Fibroblast of mammary gland (primary cell): ENCODE measurements at regions not wholly inside any gene's neighbourhood (a gene's known extent, or its start where the extent isn't known, plus 50 kb on each side); places are given as distances from the start of the nearest gene placed in this dataset.
A peak's percentile ranks its signal among the peaks of the same experiment; 100 is the strongest.

ENCODE experiments used
- DNase-seq: peaks from one replicate; pipeline ENCODE4 v3.0.0-alpha.2; 2010; ENCODE audit warnings: low read depth
- H3K4me3 ChIP-seq: 2 replicates; pipeline ENCODE4 v1.5.1; 2011; ENCODE audit warnings: low read depth, mild to moderate bottlenecking, low read length, moderate library complexity; ENCODE audit not compliant: control insufficient read depth
- TF ChIP-seq, protein P1 (sequence below): conservative IDR thresholded peaks from 2 replicates; pipeline ENCODE4 v1.5.1; 2011; ENCODE audit warnings: low read depth, low read length, inconsistent platforms; ENCODE audit not compliant: control insufficient read depth, insufficient read depth

DNA sequence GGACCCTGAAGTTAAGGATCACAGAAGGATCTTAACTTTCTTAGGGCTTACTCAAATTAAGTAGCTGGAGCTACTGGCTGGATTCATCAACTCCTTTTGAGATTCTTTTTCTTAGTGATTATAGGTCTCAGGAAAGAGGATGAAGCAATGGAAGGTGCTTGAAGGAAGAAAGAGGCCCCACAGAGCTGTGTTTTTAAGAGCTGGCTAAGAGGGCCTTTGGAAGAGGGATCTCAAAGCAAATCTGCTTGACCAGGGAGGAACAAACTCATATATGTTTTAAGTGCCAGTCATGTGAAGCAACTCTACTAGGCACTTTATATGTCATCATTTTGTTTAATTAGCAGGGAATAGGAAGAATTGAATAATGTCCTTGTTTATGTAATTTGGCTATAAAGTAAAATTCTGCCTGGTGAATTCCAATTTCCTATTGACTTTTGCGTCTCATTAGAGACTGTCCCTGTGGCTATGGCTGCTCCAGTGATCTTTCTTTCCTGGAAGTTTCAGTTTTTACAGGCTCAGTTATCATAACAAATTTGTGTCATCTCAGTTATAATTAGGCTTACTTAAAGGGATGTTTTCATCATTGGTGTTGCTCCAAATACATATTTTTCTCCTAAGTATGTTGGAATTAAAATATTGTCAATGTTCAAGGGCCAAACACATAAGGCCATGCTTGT lies 222.8 kb upstream of the CITED2 start:
- H3K4me3 ChIP-seq, result no peak overlapping the region
- DNase-seq, result peak; percentile 8
- TF ChIP-seq, protein P1, sequence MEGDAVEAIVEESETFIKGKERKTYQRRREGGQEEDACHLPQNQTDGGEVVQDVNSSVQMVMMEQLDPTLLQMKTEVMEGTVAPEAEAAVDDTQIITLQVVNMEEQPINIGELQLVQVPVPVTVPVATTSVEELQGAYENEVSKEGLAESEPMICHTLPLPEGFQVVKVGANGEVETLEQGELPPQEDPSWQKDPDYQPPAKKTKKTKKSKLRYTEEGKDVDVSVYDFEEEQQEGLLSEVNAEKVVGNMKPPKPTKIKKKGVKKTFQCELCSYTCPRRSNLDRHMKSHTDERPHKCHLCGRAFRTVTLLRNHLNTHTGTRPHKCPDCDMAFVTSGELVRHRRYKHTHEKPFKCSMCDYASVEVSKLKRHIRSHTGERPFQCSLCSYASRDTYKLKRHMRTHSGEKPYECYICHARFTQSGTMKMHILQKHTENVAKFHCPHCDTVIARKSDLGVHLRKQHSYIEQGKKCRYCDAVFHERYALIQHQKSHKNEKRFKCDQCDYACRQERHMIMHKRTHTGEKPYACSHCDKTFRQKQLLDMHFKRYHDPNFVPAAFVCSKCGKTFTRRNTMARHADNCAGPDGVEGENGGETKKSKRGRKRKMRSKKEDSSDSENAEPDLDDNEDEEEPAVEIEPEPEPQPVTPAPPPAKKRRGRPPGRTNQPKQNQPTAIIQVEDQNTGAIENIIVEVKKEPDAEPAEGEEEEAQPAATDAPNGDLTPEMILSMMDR, result no peak

DNA sequence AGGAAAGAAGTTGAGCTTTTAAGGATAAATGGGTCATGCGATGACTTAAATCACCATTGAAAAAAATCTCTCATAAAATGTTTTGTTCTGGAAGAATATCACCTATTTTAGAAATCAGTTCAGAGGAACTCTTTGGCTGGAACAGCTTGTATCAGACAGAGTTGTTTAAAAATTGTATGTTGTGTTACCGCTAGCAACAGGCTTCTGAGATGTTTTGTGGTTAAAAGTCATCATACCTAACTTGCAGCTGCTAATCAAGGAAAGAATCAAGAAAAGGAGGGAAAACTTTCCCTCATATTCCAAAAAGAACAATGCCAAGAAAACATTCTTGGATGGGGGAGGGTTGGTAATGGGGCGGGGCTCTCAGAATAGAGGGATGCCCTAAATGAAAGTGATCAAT lies 220.7 kb upstream of the CITED2 start:
- peak; percentile 43 for DNase-seq

DNA sequence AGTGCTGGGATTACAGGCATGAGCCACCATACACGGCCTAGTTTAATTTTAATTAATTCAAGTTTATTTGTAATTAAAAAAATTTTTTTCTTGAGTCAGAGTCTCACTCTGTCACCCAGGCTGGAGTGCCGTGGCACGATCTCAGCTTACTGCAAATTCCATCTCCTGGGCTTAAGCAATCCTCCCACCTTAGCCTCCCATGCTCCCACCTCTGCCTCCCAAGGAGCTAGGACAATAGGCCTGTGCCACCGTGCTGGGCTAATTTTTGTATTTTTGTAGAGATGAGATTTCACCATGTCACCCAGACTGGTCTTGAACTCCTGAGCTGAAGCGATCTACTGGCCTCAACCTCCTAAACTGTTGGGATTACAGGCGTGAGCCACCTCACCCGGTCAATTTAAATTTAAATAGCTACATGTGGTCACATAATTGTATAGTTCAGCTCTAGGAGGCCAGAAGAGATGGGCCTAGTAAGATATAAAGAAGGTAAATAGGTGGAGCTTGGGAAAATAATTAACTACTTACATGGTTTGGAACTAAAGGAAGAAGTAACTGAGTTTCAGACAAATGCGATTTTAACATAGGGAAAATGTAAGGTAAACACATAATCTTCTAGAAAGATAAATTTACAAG lies 220.0 kb upstream of the CITED2 start:
- no peak overlapping the region for H3K4me3 ChIP-seq
- DNase-seq, result no peak
- TF ChIP-seq, protein P1, result no peak

More for the DNA sequence above, 220.7 kb upstream of the CITED2 start:
- TF ChIP-seq, protein P1, result no peak
- no peak overlapping the region for H3K4me3 ChIP-seq

DNA sequence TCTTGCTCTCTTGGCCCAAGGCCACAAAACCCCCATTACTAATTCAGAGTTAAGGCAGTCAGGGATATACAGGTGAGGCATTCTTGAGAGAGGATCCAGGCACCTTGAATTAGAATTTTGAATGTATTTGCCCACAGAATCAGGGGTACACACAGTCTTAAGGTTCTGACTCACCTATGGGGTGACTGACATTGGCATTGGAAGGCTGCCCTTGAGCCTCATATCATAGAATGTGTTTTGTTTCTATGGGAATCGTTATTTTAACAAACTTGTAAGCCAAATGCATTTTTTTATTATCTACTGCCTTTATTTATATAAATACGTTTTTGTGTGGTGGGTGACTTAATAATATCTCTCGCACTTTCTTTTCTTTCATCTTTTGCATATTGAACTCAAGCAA lies 218.6 kb upstream of the CITED2 start:
- no peak for DNase-seq
- no peak overlapping the region for H3K4me3 ChIP-seq
- TF ChIP-seq, protein P1, result no peak

DNA sequence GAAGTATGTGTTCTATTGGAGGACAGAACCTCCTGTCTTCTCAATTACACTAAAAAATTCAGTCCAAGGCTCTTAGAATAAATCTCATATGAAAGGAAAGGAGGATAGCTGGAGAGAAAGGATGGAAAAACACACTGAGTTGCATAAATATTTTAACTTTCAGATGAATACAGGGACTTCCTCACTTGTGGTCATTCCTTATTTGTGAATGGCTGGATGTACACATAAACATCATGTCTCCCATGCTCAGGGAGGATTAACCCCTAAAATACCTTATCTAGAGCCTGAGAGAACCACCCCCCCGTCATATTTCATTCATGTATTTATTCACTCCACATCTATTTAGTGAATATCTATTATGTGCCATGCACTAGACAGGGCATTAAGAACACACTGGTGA lies 217.6 kb upstream of the CITED2 start:
- H3K4me3 ChIP-seq, result no peak overlapping the region
- TF ChIP-seq, protein P1, result no peak
- DNase-seq, result no peak

DNA sequence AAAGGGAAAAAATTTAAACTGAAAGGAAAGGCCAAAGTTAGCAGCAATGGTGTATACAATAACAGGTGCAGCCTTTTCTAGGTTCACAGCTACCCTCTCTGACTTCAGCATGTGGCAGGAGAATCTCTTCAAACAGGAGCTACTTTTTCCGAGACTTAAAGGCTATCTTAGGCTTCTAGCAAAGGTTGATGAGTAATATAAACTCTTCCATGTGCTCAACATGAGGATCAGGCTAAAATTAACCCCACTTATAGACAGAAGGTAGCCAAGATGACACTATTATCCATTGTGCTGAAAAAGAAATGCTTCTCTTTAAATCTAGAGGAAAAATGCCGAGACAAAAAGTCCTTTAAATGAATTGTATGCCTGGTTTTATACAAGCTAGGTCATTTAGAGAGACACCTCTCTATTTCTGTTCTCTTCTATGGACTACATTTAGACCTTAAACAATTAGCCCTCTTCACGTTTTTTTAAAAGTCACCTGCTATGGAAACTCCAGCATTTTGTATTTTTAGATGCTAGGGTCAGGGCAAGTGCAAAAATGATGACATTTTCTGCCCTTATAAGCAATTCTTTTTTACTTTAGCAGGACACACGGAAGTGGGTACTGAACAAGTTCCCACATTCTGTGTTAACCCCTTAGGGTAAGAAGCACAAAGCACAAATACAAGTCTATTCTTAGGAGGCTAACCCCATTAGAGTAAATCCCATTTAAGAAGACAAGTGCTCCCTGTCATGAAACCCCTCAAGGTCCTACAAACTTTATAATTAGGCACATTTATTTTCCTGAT lies 216.8 kb upstream of the CITED2 start:
- no peak overlapping the region for H3K4me3 ChIP-seq
- no peak for DNase-seq
- TF ChIP-seq, protein P1, result no peak
